HG02938 (cell line): ENCODE measurements at regions not wholly inside any gene's neighbourhood (a gene's known extent, or its start where the extent isn't known, plus 50 kb on each side); places are given as distances from the start of the nearest gene placed in this dataset.
"Not testable (repeated sequence)": the region's sequence is repeated elsewhere in the genome, so short reads cannot be mapped to it uniquely, and the experiment has no call there.

Source experiments
- ATAC-seq: cut with Tn5 transposase; IDR thresholded peaks from one replicate; pipeline ENCODE4 v1.9.1; 2021; ENCODE audit warnings: mild to moderate bottlenecking, moderate library complexity; ENCODE audit not compliant: unreplicated experiment

- no peak for ATAC-seq
Observed at GRCh38 chr6:131424475-131424874, 148.6 kb upstream of the ARG1 start.

GRCh38 chr6:131427434-131428058 is 145.5 kb upstream of the ARG1 start:
- ATAC-seq, result no peak

GRCh38 chr6:131430531-131430930 is 142.5 kb upstream of the ARG1 start:
- no peak for ATAC-seq

- no peak for ATAC-seq
Observed at GRCh38 chr6:131431718-131432117, 141.3 kb upstream of the ARG1 start.

- no peak for ATAC-seq
Observed at GRCh38 chr6:131433927-131434326, 139.1 kb upstream of the ARG1 start.

- ATAC-seq, result no peak
Observed at GRCh38 chr6:131436358-131436757, 136.7 kb upstream of the ARG1 start.

GRCh38 chr6:131443014-131443413 is 130.0 kb upstream of the ARG1 start:
- ATAC-seq, result no peak

- no peak for ATAC-seq
Observed at GRCh38 chr6:131443514-131443913, 129.5 kb upstream of the ARG1 start.

GRCh38 chr6:131445356-131445755 is 127.7 kb upstream of the ARG1 start:
- ATAC-seq, result not testable (repeated sequence)

- no peak for ATAC-seq
Observed at GRCh38 chr6:131450861-131451260, 122.2 kb upstream of the ARG1 start.

GRCh38 chr6:131451321-131452144 is 121.5 kb upstream of the ARG1 start:
- ATAC-seq, result no peak

GRCh38 chr6:131453803-131454202 is 119.2 kb upstream of the ARG1 start:
- no peak for ATAC-seq

GRCh38 chr6:131456565-131456964 is 116.5 kb upstream of the ARG1 start:
- ATAC-seq, result no peak

- ATAC-seq, result no peak
Observed at GRCh38 chr6:131459005-131459404, 114.0 kb upstream of the ARG1 start.

GRCh38 chr6:131460614-131461000 is 112.4 kb upstream of the ARG1 start:
- ATAC-seq, result no peak

- ATAC-seq, result no peak
Observed at GRCh38 chr6:131469130-131469529, 103.9 kb upstream of the ARG1 start.

GRCh38 chr6:131470534-131470933 is 102.5 kb upstream of the ARG1 start:
- no peak for ATAC-seq

GRCh38 chr6:131471331-131471730 is 101.7 kb upstream of the ARG1 start:
- no peak for ATAC-seq

GRCh38 chr6:131473303-131473702 is 99.7 kb upstream of the ARG1 start:
- ATAC-seq, result not testable (repeated sequence)

- ATAC-seq, result no peak
Observed at GRCh38 chr6:131476362-131476761, 96.7 kb upstream of the ARG1 start.

- not testable (repeated sequence) for ATAC-seq
Observed at GRCh38 chr6:131478740-131479211, 94.2 kb upstream of the ARG1 start.

- no peak for ATAC-seq
Observed at GRCh38 chr6:131486608-131487007, 86.4 kb upstream of the ARG1 start.
